ENCODE measurements at regions not wholly inside any gene's neighbourhood (a gene's known extent, or its start where the extent isn't known, plus 50 kb on each side); places are given as distances from the start of the nearest gene placed in this dataset.
"Not testable (repeated sequence)": the region's sequence is repeated elsewhere in the genome, so short reads cannot be mapped to it uniquely, and the experiment has no call there.

DNA sequence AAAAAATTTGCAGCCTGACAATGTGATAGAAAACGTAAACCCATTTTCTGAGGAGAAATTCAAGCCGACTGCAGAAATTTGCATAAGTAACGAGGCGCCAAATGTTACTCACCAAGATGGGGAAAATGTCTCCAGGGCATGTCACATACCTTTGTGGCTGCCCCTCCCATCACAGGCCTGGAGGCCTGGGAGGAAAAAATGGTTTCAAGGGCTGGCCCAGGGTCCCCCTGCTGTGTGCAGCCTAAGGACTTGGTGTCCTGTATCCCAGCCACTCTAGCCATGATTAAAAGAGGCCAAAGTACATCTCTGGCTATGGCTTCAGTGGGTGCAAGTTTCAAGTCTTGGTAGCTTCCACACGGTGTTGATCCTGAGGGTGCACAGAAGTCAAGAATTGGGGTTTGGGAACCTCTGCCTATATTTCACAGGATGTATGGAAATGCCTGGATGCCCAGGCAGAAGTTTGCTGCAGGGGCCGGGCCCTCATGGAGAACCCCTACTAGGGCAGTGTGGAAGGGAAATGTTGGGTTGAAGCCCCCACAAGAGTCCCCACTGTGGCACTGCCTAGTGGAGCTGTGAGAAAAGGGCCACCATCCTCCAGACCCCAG lies 1842.3 kb downstream of the PCDH9 start:
- no peak for DNase-seq (ENCODE audit: low read depth)

DNA sequence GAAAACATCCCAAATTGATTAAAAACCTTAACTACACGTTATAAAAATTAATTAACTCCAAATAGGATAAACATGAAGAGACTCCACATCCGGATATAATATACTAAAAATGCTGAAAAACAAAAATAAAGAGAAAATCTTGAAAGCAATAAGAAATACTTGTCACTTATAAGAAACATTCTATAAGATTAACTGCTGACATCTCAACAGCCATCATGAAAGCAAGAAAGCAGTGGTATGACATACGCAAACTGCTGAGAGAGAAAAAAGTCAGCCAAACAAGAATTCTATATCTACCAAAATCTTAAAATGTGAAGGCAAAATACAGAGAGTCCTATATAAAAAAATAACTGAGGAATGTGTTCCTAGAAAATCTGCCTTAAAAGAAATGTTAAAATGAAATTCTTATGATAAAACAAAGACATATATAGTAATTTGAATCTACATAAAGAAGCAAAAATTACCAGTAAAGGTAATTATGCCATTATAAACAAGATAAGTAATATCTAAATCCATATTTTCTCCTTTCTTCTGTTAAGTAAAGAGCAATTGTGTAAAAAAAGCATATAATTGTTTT lies 1851.1 kb downstream of the PCDH9 start:
- no peak for DNase-seq (ENCODE audit: low read depth)

DNA sequence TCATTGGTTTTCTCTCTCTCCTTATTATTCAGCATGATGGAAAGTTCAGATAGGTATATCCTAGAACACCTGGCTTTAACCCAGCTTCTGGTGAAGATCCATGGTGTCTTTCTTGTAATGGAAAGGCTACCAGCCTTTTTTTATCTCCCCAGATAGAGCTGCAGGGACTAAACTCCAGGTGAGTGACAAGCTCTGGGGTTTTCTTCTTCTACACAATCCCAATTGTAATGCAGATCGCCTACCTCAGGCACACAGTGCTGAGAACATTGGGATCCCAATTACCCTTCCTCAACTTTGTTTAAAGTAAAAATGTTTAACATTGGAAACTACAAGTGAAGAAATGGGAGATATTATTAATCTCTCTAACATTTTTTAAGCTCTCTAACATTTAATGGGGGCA lies 1851.7 kb downstream of the PCDH9 start:
- DNase-seq (ENCODE audit: low read depth): no peak

GRCh38 chr13:65368832-65369231 lies 1861.3 kb downstream of the PCDH9 start:
- DNase-seq (ENCODE audit: low read depth): no peak

DNA sequence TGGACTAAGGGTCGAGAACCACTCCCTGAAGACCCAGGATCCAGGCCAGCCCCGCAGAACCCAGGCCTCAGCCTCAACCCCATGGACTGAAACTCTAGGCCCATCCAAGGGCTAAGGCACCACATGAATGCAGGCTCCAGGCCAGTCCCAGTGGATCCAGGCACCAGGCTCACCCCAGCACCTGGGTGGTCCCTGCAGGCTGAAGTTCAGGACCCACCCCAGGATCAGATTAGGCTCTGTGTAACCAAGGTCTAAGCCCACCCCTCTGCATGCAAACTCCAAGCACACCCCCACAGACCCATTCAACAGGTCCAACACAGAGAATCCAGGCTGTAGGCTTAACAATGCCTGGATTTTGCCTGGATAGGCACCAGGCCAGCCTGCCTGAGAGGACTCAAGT lies 1876.2 kb downstream of the PCDH9 start:
- DNase-seq (ENCODE audit: low read depth): no peak

GRCh38 chr13:65353150-65353549 lies 1877.0 kb downstream of the PCDH9 start:
- DNase-seq (ENCODE audit: low read depth): not testable (repeated sequence)

DNA sequence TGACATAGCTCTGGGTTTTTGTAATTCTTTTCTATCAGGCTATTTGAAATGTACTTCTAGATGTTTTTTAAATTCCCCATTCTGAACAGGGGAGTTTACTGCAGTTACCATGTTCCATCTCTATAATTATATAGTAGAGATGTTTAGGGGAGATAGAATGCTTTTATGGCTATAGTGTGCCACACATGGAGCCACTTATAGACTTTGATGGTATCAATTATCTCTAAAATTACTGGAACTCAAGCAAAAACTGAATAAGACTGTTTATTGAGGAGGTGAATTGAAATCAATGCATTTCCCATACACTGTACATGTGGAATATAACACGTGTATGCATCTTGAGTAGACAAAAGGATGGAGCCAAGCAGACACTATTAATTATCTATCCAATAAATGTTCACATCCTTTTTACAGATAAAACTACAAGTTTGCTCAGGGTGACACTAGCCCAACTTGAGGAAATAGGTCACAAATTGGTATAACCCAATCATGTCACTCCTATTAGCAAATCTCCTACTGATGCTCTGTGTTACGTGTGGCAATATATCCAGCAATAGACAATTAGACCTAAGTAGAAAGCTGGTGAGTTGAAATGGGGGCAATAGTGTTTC lies 1882.6 kb downstream of the PCDH9 start:
- no peak for DNase-seq (ENCODE audit: low read depth)

DNA sequence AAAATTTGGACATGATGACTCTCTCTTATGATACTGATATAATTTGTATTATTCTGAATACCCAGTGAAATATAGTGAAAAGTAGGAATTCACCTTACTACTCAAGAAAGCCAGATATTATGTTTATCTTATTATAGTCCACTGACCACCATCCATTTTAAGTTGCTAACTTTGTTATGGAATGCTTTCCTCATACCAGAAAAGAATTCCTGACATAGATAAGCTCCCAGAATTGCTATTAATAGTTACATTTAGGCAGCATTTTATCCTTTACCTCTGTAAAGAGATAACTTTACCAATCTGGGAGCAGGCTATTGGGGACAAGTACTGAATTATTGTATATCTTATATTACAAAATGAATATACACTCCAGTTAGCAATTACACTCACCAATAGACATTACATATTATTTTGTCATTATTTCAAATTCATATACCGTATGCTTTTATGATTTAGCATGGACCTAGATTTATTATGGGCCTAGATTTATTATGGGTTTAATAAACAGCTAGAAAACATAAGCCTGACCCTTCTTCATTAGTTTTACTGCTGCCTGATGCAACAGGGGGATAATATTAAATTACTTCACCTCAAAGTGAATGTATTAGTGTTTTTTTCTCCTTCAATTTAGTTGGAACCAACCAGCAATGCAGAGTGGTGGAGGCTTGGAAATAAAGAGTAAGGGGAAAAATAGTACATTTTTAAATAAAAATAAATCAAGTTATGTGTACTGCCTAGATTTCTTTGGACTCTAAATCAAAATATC lies 1886.1 kb downstream of the PCDH9 start:
- DNase-seq (ENCODE audit: low read depth): no peak

DNA sequence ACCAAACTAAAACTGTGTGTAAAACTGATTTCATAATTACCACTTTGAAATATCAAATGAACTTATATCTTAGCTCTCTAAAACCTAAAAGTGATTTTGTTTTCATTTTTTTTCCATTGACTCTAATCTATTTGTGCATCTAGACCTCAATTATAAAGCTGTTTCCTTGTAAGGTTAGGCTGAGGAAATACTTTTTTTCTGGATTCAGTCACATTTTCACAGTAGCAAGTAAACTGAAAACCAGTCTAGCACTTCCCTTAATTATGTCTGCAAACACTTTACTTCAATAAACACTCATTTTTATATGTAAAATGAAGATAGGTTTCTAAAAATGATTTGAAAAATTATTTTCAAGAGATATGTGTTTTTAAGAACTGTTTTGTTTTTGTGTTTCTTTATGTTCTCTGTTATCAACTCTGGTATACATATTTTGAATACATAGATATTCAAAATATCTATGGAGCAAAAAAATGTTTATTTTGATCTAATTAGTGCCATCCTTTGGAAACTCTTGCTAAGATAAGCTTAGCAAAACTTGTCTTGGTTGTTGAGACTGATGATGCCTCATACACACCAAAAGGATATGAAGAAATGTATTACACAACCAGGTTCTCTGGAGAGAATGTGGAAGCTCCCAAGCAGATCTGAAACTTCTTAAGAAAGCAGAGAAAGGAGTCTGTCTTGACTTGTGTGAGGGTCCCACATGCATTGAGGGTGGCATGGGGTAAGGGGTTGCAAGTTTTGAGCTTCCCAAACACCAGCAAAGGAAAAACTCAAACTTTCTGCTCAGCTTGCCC lies 1887.4 kb downstream of the PCDH9 start:
- no peak for DNase-seq (ENCODE audit: low read depth)

DNA sequence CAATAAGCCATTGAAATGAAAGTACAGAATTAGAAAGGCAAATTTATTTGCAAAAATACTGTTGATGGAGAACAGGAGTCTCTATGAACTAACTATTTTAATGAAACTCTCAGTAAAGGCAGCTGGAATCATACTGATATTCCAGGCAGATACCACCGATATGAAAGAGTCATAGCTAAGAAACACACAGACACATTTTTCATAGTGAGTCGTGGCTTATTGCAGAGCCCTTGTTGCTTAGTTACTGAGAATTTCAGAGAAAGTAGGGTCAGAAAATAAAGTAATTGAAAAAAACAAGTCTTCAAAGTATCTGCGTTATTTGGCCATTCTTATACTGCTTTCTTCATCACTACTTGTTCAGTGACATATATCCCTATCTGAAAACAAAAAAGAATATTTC lies 1890.9 kb downstream of the PCDH9 start:
- no peak for DNase-seq (ENCODE audit: low read depth)

GRCh38 chr13:65336916-65337315 lies 1893.2 kb downstream of the PCDH9 start:
- DNase-seq (ENCODE audit: low read depth): no peak

DNA sequence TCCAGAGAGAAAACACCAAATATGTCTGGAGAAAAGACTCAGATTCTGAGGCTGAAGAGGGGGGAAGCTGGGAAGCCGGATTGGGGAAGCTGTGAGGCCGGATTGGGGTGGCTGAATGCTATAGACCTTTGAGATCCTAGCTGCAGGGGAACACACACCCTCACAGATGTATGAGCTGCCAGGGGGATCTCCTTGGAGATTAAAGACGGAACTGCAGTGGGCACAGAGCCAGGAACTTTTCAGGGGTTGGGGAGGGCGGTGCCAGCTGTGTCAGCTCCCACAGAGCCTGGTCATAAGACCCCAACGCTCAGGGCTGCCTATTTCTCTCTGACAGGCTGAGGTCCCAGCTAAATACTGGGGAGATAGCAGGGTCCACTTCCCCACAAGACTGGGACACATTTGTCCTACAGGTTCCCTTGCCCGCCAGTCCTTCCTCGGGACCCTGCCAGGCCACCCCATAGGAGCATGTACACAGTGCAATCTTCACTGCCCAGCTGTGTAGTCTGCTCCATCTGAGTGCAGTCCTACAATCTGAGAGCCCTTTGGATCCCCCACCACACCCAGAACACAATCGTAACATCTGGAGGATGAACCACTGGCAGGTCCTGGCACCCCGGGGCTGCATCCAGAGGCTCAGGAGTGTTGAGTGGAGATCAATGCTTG lies 1893.9 kb downstream of the PCDH9 start:
- no peak for DNase-seq (ENCODE audit: low read depth)

DNA sequence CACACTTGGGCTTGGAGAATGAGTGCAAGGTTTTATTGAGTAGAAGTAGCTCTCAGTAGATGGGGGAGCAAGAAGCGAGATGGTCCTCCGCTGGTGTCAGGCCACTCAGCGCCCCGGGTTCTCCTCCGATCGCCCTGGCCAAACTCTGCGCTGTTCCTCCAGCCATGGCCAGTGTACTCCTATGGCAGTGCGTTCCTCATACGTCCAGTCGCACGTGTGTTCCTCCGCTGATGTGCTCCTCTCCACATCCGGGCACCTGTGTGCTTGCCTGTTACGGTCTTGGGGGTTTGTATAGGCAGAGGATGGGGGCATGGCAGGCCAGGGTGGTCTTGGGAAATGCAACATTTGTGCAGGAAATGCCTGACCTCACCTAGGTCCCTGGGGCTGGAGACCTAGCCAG lies 1899.4 kb downstream of the PCDH9 start:
- DNase-seq (ENCODE audit: low read depth): no peak

GRCh38 chr13:65330287-65330686 lies 1899.8 kb downstream of the PCDH9 start:
- no peak for DNase-seq (ENCODE audit: low read depth)

DNA sequence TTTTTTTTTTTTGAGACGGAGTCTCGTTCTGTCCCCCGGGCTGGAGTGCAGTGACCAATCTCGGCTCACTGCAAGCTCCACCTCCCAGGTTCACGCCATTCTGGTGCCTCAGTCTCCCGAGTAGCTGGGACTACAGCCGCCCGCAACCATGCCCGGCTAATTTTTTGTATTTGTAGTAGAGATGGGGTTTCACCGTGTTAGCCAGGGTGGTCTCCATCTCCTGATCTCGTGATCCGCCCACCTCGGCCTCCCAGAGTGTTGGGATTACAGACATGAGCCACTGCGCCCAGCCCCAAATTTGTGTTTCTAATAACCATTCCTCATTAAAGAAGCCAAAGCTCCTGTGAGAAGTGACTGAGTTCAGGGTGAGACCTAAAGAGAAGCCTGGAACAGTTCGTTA lies 1906.9 kb downstream of the PCDH9 start:
- DNase-seq (ENCODE audit: low read depth): not testable (repeated sequence)

DNA sequence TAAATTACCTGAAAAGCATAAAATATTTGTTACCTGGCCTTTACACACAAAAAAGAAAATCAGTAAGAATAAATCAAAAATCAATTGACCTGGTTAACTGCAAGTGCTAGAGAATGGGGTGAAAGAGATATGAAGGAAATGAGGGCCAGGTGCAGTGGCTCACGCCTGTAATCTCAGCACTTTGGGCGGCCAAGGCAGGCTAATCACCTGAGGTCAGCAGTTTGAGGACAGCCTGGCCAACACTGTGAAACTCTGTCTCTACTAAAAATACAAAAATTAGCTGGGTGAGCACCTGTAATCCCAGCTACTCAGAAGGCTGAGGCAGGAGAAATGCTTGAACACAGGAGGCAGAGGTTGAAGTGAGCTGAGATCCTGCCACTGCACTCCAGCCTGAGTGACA lies 1908.7 kb downstream of the PCDH9 start:
- DNase-seq (ENCODE audit: low read depth): not testable (repeated sequence)

DNA sequence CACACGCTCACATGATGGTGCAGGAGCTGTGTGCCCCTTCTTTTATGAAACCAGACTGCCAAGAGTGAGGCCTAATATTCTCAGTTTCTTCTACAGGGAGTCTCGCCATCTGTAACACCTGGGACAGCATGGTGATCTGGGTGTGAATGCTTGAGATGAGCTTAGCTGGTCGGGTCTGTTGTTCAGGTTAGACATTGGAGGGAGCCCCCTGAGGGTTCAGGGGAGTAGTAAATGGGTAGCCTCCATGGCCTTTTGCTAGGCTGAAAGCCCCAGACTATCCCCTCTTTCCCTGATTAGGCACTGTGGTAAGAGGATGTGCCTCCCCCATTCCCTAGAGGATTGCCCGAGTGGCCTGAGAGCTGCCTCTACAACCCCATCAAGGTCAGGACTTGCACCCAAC lies 1916.1 kb downstream of the PCDH9 start:
- DNase-seq (ENCODE audit: low read depth): no peak

GRCh38 chr13:65310663-65311328 lies 1919.3 kb downstream of the PCDH9 start:
- no peak for DNase-seq (ENCODE audit: low read depth)

DNA sequence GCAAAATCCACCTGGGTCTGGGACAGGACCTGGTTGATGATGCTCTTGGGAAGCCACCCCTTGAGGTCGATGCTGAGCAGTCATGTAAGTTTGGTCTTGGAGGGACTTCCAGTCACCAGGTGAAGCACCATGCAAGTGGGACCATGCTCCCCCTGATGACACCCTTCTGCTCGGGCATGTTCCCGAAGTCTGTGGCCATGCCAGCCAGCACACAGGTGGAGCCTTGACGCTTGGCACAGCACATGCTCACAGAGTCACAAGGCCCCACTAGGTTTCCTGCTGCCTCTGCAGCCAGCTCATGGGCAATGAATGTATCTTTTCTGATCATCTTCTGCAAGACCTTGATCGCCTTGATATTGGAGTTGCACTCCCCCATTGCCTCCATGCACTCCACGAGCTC lies 1920.2 kb downstream of the PCDH9 start:
- no peak for DNase-seq (ENCODE audit: low read depth)

- not testable (repeated sequence) for DNase-seq (ENCODE audit: low read depth)
These were observed 1921.4 kb downstream of the PCDH9 start for GRCh38 chr13:65308729-65309128.

DNA sequence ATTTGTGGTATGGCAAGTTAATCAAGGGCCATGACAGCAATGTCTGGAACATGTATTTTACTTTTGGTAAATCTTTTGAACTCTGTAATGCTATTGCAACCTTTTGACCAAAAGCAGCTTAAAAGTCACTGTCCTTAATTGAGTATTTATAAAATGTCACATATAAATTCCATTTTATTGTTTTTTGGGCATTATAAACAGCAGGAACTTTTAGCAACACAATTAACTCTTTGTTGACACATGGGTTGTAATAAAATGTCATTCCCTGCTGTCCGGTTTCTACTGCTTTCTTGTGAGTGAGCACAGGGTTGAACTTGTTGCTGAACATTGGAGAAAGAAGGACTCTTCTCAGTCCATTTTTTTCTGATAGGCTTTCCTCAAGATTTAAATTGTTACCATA lies 1923.1 kb downstream of the PCDH9 start:
- no peak for DNase-seq (ENCODE audit: low read depth)
